ENCODE measurements at regions not wholly inside any gene's neighbourhood (a gene's known extent, or its start where the extent isn't known, plus 50 kb on each side); places are given as distances from the start of the nearest gene placed in this dataset.

DNA sequence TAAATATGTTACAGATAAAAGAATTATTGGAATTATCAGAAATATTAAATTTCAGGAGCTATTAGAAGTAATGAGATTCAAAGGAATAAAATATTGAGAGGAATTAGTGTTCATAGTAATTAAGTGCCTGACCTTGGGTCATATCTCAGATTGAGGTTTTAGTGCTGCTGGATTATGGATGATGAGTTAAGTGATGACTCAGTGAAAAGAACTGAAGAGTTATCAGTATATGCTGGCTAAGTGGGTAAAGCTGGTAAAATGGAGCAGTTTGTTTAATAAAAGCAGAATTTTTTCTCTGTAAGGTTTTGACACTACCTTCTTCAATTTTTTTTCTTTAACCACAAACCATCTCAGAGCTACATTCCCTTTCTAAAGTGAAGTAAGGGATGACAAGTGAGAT, 206.7 kb downstream of the MANEA start:
- DNase-seq, result no peak

DNA sequence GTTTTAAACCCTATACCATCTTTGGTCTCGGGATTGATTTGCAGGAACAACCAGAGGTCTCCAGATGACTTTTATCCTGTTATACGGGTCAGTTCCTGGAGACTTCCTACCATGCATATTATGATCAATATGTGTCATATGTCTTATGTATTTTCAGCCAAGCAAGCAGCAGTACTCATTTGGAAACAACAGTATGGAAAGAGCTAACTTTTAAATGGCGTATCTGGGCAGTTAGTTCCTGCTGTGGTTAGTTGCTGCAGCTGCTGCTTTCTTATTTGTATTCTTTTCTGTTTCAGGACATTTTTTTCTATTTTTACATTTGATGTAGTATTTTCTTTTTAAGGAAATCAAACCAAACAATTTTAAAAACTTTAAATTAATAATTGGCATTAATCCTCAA, 207.5 kb downstream of the MANEA start:
- no peak for DNase-seq

DNA sequence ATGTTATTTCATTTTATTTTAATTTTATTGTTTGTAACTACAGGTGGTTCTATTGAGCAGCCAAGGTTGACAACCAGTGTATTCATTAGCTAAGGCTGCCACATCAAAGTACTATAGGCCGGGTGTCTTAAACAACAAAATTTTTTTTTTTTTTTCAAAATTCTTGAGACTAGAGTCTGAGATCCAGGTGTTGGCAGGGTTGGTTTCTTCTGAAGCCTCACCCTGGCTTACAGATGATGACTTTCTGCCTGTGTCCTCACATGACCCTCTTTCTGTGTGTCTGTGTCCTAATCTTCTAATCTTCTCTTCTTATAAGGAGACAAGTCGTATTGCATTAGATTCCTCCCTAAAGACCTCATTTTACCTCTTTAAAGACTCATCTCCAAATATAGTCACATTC, 208.4 kb downstream of the MANEA start:
- DNase-seq, result no peak

DNA sequence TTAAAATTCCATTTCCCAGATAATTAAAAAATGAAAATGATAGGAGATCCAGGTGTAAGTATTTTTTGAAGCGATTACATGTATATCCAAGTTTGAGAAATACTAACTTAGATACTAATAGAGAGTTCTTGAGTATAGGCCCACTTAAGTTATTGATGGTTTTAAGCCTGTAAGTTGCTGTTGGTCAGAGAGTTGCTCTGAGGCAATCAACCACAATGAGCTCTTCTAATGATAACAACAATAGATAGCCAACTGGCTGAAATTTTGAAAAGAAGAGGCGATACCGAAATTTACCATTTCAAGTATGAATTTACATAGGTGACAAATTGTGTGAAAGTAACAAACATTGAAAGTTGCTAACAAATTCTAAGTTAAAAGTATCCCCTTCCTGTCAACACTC, 209.5 kb downstream of the MANEA start:
- DNase-seq, result no peak

DNA sequence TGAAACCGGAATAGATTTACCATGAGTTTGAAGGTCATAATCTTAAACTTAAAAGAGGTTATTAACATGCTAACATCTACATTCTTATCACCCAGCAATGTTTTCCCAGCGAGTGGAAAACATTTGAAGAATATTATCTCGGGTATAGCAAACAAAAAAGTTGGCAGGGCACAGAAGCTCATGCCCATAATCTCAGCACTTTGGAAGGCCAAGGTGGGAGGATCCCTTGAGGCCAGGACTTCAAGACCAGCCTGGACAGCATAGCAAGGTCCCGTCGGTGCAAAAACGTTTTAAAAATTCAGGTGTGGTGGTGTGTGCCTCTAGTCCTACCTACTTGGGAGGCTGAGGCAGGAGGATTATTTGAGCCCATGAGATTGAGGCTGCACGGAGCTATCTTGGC, 213.5 kb downstream of the MANEA start:
- DNase-seq, result no peak

DNA sequence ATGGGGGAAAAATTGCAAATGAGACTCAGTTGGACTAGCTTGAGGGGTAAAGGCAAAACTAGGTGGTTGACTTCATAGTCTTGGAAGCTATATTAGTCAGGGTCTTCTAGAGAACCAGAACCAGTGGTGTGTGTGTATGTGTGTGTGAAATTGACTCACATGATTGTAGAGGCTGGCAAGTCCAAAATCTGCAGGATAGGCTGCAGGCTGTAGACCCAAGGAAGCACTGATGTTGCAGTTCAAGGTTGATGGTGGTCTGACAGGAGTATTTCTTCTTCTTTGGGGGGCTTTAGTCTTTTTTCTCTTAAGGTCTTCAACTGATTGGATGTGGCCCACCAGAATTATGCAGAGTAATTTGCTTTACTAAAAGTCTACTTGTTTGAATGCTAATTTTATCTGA, 217.4 kb downstream of the MANEA start:
- DNase-seq, result no peak

DNA sequence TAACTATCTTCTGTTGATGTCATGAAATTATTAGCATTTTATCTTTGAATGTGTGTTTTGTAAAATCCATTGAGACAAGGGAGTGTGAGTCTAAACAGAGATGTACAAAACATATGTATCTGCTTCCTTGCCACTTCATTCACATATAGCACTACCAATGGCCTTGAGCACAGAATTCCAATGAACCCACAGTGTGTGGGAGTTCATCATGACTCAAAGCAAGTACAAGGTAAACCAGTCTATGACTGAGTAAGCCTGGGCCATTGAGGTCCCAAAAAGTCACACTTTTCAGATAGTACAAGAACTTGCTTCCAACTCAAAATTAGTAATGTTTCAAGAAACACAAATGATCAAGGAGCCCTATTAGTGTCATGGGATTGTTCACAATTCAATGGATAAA, 218.6 kb downstream of the MANEA start:
- DNase-seq, result no peak

DNA sequence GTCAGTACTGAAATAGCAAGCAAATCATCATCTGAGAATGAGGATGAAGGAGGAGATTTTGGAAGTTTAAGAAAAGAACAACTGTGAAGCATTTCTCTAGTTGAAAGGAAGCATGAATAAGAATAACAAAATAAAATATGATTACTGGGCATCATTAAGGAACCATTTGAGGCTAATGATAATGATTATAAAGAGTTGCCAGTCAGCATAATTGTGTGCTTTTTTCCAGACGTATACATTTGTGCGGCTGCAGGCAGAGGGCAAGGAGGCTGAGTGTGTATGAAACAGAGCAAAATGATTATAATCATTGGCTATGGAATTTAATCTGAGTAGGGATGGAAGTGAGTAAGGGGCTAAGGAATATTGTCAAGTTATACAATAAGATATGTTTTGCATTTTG, 218.7 kb upstream of the FUT9 start:
- DNase-seq, result no peak

DNA sequence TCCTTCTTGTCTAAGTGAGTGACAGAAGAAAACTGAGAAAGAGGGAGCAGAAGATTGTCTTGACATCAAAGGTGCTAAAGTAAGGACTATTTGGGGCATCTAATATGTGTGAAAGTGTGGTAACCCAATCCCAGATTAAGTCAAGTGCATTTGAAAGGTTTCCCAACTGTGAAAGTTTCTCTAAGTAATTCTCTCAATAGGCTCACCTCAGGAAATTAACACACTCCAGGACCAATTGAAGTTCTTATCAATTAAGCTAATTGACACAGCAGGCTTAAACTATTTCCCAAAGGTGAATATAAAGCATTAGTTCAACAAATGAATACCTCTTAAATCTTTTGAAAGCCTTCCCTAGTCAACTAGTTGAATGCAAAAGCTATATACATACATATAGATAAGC, 212.8 kb upstream of the FUT9 start:
- DNase-seq, result no peak

DNA sequence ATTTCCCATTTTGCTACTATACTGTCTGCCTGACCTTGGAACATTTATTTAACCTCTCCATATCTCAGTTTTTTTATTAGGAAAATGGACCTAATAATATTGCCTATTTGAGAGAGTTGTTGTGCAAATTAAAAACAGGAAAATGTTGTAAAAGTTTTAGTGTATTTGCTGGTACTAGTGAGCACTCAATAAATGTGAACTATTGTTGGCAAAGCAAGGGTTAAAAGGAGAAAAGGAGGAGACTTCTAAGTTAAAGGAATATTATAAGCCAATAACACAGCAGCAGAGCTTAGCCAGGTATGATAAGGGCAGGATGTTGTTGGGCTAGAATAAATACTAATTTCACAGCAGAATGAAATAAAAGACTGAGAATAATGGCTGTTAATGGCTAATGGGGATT, 211.9 kb upstream of the FUT9 start:
- no peak for DNase-seq

DNA sequence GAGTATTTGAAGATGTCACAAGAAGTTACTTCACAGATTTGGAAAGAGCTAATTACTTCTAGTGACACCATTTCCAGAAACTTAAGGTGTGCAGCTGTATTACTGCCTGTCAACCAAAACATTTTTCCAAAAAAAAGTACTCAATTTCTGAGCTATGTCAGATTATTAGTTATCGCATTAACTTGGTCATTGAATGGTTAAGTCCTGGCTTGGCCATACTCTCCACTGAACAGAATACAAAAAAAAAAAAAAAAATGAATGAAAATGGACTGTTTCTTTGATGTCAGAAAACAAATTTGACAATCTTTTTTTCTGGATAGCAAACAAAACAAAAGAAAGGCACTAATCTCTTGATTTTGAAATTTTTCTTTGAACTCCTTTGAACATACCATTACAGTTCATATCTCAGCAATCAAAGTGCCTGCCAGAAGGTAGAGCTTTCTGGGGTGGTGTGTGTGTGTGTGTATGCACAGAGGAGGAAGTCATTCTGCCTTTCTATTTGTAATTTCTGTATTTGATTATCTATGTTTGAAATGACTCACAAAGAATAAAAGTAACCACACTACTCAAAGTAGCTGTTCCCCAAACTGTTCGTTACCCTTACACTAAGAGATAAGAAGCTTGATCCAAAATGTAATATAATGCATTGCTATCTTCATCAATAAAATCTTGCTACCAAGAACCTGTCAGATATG, 210.8 kb upstream of the FUT9 start:
- DNase-seq, result no peak

DNA sequence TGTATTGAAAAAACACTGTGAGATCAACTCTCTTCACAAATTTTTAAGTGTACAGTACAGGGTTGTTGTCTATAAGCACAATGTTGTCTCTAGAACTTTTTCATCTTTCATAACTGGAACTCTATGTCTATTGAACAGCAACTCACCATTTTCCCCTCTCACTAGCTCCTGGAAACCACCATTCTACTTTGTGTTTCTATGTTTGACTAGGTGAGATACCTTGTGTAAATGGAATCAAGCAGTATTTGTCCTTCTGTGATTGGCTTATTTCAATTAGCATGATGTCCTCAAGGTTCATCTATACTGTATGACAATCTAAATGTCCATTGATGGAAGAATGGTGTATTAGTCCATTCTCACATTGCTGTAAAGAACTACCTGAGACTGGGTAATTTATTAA, 210.1 kb upstream of the FUT9 start:
- no peak for DNase-seq

DNA sequence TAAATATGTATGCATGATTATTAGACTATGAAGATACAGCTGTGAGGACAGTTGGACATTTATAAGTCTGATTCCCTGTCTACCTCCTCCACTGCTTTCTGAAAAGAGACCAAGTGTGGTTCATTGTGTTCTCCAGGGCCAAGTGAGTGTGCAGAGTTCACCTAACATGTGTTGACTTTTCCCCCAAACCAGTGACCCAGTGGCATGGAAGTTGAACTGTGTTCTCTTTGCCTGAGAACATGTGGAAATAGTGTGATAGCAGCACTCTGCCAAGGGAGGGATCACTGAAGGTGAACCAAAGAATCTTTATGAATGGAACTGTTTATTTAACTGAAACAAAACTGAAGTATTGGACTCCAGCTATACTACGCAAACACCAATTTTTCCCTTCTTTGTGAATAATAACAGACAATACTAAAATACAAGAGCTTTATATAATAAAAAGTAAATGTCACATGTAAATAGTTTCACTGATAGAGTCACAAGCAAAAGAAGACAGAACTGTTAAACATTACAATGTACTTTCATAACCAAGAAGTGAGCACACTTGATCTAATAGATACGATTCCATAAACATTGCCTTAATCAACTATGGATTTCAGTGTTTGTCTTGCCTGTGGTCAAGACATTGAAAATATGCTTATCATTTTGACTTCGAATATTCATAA, 200.3 kb upstream of the FUT9 start:
- DNase-seq, result no peak

DNA sequence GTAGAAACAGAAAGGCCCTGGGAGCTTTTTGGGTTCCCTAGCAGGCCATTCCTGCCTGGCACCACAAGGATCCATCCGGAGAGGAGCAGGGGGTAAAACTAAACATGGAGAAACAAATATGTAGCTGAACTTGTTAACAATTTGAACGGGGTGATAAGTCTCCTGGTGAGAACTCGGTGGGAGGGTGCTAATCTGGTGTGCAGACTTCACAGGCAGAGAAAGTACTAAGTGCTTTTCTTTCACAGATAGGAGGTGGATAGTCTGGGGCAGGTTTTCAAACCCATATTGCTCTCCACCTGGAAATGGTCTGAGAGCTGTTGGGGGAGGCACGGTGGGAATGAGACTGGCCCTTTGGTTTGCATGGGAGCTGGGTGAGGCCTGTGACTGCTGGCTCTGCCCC, 196.3 kb upstream of the FUT9 start:
- DNase-seq, result no peak

DNA sequence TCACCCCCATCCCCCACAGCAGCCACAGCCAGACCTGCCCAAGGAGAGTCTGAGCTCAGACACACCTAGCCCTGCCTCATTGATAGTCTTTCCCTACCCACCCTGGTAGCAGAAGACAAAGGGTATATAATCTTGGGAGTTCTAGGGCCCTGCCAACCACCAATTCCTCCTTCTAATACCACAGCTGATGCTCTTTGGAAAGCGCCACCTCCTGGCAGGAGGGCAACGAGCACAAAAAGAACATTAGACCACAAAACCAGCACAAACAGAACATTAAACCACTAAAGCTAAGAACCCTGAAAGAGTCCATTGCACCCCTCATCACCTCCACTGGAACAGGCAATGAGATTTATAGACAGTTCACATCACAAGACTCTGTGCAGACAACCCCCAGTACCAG, 195.8 kb upstream of the FUT9 start:
- no peak for DNase-seq

DNA sequence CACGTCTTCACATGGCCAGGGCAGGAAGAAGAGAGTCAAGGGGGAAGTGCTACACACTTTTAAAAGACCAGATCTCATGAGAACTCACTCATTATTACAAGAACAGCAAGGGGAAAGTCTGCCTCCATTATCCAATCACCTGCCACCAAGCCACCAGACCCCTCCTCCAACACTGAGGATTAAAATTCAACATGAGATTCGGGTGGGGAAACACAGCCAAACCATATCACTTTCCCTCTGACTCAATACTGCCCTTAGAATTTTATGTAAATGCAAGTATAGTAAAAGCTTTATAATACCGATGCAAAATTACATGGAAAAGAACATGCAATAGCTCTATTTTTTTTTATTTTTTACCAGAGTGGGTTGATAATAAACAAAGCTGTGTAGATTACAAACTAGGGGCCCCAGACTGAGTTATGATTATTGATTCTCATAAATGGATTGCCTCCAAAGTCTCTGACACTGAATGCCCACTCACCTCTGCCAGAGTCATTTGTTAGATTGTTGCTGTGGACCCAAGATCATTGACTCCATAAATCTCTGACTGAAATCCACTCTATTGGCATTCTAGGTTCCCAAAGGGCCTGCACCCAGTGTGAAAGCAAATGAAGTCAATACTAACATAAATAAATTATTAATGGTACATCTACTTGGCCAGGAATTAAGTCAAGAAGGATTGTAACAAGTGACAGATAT, 184.8 kb upstream of the FUT9 start:
- no peak for DNase-seq

DNA sequence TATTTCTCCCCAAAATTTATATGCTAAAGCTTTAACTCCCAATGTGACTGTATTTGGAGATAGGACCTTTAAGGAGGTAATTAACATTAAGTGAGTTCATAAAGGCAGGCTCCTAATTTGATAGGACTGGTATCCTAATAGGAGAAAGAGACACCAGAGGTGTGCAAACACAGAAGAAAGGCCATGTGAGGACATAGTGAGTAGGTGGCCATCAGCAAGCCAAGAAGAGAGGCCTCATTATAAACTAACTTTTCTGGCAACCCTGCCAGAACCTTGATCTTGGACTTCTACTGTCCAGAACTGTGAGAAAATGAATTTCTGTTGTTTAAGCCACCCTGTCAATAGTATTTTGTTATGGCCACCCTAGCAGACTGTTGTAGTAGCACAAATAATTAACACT, 177.9 kb upstream of the FUT9 start:
- DNase-seq, result no peak

DNA sequence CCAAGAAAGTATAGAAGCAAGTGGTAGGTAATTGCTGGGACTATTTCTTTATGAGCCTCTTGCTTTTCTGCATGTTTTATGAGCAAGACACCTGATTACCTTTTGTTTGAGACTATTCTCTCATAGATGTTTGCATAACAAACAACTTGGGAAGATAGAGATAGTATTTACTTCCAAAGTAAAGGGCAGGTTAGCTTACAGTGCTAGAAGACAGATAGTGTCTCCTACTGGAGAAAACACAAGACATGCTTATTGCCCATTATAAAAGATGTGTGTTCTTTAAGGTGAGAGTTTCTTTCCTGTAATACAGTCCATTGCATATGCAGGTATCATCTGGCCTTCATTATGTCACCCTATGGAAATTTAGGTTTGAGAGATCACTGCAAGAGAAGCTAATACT, 174.2 kb upstream of the FUT9 start:
- DNase-seq, result no peak

DNA sequence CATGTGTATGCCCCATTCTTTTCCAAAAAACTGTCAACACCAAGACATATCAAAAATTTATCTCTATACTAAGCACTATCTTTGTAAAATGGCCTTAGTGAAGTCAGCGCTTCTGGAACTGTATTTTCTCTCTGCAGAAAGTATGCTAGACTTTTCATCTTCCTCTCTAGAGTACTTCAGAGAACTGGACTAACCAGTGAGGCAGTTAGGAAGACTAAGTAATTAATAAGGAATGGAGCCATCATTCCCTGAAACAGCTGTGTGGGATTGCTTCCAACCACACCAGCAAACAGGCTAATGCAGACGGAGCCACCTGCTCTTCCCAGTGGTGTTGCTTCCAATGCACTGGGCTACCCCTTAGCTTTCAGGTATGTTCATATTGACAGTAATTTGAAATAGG, 169.1 kb upstream of the FUT9 start:
- no peak for DNase-seq

DNA sequence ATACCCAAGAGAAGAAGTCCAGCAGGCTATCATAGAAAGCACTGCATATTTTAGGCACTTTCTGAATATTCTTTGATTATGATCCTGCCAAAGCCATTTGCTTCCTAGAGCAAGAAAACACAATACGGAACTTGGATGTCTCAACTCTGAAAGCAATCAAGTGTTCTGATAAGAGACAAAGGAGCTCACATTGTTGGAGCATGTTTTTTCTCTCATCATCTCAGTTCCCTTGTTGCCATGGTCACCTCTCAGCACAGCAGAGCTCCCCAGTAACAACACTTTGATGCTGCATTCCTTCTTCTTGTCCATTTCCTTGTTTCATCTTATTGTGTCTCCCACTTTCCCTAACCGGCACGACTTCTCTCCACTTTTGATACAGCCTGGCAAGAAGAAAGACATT, 168.7 kb upstream of the FUT9 start:
- DNase-seq, result no peak

DNA sequence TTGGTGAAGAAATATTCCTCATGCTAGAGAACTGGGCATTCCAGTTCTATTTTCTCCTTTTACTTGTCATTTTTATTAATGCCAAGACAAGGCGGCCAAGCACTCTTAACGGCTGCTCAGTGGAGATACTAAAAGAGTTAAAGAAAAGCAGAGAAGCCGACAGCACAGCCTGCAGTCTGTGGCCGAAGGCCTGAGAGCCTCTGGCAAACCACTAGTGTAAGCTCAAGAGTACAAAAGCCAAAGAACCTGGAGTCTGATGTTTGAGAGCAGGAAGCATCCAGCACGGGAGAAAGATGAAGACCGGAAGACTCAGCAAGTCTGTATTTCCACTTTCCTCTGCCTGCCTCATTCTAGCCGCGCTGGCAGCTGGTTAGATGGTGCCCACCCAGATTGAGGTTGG, 167.1 kb upstream of the FUT9 start:
- DNase-seq, result no peak

DNA sequence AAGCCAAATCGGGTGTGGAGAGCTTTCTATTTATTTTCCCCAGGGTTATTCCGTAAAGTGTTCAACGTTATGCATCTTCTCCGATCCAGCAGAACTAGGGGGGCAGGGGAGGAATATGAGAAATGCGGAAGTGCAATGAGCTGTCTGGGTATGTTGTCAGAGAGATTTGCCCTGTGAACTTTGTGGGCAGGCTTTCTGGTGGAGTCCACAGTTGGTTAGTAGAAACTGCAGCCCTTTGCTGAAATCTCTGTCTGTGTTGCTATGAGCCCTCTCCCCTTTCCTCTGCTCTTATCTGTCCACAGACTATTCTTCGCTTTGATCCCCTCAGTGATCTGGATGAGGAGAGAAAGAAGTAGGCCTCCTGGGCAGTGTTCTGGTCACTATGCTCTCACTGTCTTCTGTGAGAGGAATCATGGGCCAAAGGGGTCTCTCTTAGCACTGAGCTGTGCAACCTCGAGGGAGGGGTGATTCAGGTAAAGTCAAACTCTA, 158.9 kb upstream of the FUT9 start:
- DNase-seq, result no peak

DNA sequence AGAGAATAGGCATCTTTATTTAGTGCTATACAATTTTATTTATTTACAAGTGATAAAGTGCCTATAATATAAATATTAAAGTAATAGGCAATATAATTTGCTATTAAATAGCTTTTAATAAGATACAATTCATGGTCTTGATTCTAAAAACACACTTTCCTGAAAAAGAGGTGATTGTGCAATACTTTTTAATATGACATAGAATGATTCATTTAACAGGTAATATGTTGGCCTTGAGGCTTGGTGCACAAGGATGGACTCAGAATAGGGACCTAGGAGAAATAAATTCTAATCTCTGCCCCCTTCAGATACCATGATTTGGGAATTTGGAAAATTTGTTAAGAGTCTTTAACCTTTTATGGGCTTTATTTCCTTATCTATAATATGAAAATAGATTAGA, 149.9 kb upstream of the FUT9 start:
- no peak for DNase-seq

DNA sequence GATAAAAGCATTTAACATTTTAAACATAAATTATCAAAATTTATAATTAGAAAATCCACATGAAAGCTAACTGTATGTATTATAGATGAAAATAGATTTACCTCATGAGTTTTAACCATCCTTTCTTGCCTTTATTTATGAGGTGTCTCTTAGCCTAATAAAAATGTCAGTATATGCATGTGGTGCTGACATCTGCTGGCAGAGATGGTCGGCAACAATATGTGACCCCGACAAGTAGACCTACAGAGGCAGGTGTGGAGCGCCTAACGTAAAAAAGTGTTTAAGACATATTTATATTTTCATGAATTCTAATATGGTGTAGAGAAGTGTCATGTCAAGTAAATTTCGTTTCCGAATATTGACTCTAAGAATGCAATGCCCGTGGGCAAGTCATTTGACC, 149.0 kb upstream of the FUT9 start:
- no peak for DNase-seq

DNA sequence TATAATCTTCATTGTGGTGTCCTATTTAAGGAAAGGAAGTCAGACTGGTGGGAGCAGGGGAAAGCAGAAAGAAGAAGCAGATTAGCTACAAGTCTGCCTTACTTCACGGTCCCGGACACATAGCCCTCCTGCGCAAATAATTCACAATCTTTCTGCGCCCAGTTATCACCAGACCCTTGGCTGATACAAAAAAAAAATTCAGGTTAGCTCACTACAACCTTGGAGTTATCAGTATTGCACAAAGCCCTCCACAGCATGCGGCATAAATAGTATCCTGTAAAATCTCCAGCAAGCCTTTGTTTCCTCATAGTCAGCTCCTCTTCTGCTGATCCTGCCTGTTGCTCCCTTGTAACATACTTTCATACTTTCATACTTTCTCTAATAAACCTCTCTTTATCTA, 148.6 kb upstream of the FUT9 start:
- DNase-seq, result no peak

Data from NCI-H187 treated with DMSO at 0.1 percent for 48 hours (cell line).